HCT116 (cell line): ENCODE measurements at regions not wholly inside any gene's neighbourhood (a gene's known extent, or its start where the extent isn't known, plus 50 kb on each side); places are given as distances from the start of the nearest gene placed in this dataset.

Experiments used
- SP1 ChIP-seq: IDR thresholded peaks from 2 replicates; pipeline ENCODE4 v1.6.1; 2012; ENCODE audit warnings: low read depth
- ZNF274 ChIP-seq: fragments of 200-500 bp; sonication (Bioruptor generic); IDR thresholded peaks from 2 replicates; pipeline ENCODE4 v1.6.1; 2014; ENCODE audit warnings: mild to moderate bottlenecking, low read depth, low read length, inconsistent platforms
- TF ChIP-seq, protein P1 (sequence below): IDR thresholded peaks from 2 replicates; pipeline ENCODE4 v1.6.1; 2012
- TF ChIP-seq, protein P2 (sequence below), 3 experiments: fragments of 200-600 bp in 1 of 3; sonication (generic) in 1 of 3; IDR thresholded peaks in 2 of 3; conservative IDR thresholded peaks in 1 of 3; 2 replicates each; pipeline ENCODE4 v1.5.1; 2012 to 2017; ENCODE audit warnings: low read depth in 2 of 3, low read length in 2 of 3, antibody characterized with exemption in 1 of 3, borderline replicate concordance in 1 of 3, control low read depth in 1 of 3, mild to moderate bottlenecking in 1 of 3, mixed read lengths in 1 of 3, mixed run types in 1 of 3, moderate library complexity in 1 of 3; ENCODE audit not compliant: insufficient read depth in 1 of 3
- TF ChIP-seq, protein P3 (sequence below): IDR thresholded peaks from 2 replicates; pipeline ENCODE4 v1.6.1; 2012; ENCODE audit warnings: low read depth

DNA sequence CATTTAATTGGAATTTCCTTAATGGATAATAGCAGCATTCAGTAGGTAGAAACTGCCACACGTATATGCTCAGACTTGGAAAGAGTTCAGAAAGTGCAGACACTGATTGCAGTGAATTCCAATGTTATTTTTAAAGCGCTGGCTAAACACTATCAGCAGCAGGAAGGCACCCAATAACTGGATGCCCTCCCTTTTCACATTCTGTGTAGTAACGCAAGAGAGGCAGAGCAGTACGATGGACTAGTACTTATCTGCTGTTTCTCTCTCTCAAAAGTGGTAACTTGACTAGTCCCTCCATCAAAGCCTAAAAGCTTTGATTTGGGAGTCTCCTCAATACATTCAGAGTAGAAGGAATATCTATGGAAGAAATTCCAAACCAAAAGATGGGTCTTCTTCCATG is 791.0 kb downstream of the TMTC2 start:
- TF ChIP-seq, protein P1, sequence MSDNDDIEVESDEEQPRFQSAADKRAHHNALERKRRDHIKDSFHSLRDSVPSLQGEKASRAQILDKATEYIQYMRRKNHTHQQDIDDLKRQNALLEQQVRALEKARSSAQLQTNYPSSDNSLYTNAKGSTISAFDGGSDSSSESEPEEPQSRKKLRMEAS = no peak
- TF ChIP-seq ZNF274 (no peak), SP1 (no peak)
- TF ChIP-seq, protein P2, sequence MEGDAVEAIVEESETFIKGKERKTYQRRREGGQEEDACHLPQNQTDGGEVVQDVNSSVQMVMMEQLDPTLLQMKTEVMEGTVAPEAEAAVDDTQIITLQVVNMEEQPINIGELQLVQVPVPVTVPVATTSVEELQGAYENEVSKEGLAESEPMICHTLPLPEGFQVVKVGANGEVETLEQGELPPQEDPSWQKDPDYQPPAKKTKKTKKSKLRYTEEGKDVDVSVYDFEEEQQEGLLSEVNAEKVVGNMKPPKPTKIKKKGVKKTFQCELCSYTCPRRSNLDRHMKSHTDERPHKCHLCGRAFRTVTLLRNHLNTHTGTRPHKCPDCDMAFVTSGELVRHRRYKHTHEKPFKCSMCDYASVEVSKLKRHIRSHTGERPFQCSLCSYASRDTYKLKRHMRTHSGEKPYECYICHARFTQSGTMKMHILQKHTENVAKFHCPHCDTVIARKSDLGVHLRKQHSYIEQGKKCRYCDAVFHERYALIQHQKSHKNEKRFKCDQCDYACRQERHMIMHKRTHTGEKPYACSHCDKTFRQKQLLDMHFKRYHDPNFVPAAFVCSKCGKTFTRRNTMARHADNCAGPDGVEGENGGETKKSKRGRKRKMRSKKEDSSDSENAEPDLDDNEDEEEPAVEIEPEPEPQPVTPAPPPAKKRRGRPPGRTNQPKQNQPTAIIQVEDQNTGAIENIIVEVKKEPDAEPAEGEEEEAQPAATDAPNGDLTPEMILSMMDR (IDR thresholded peaks at IDR 0.05 in 2 of 3, conservative IDR thresholded peaks at IDR 0.05 in 1 of 3; ENCODE audit: borderline replicate concordance in 1 of 3, insufficient read depth in 1 of 3, low read depth in 2 of 3, low read length in 2 of 3) = no peak
- TF ChIP-seq, protein P3, sequence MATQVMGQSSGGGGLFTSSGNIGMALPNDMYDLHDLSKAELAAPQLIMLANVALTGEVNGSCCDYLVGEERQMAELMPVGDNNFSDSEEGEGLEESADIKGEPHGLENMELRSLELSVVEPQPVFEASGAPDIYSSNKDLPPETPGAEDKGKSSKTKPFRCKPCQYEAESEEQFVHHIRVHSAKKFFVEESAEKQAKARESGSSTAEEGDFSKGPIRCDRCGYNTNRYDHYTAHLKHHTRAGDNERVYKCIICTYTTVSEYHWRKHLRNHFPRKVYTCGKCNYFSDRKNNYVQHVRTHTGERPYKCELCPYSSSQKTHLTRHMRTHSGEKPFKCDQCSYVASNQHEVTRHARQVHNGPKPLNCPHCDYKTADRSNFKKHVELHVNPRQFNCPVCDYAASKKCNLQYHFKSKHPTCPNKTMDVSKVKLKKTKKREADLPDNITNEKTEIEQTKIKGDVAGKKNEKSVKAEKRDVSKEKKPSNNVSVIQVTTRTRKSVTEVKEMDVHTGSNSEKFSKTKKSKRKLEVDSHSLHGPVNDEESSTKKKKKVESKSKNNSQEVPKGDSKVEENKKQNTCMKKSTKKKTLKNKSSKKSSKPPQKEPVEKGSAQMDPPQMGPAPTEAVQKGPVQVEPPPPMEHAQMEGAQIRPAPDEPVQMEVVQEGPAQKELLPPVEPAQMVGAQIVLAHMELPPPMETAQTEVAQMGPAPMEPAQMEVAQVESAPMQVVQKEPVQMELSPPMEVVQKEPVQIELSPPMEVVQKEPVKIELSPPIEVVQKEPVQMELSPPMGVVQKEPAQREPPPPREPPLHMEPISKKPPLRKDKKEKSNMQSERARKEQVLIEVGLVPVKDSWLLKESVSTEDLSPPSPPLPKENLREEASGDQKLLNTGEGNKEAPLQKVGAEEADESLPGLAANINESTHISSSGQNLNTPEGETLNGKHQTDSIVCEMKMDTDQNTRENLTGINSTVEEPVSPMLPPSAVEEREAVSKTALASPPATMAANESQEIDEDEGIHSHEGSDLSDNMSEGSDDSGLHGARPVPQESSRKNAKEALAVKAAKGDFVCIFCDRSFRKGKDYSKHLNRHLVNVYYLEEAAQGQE = no peak
